SK-N-SH treated with all-trans-retinoic acid at 6 μM for 48 hours (cell line): ENCODE measurements at regions not wholly inside any gene's neighbourhood (a gene's known extent, or its start where the extent isn't known, plus 50 kb on each side); places are given as distances from the start of the nearest gene placed in this dataset.

Experiments
- ATAC-seq: fragments of 200-7000 bp; cut with Tn5 transposase; 3 replicates; pipeline ENCODE4 v1.9.1; 2020; ENCODE audit warnings: mild to moderate bottlenecking, moderate library complexity
- ARNTL ChIP-seq: fragments of 450-650 bp; formaldehyde crosslinking; IDR thresholded peaks from 2 replicates; pipeline ENCODE4 v1.5.0; 2020; ENCODE audit warnings: low read depth, mild to moderate bottlenecking, moderate library complexity, borderline replicate concordance
- BACH2 ChIP-seq: fragments of 250-450 bp; sonication (Bioruptor Pico); IDR thresholded peaks from 2 replicates; pipeline ENCODE4 v1.9.0; 2021; ENCODE audit warnings: mild to moderate bottlenecking, borderline replicate concordance
- GLIS3 ChIP-seq: fragments of 250-450 bp; sonication (Bioruptor Pico); IDR thresholded peaks from 2 replicates; pipeline ENCODE4 v1.5.0; 2020; ENCODE audit warnings: mild to moderate bottlenecking, moderate library complexity
- ISL1 ChIP-seq: fragments of 250-450 bp; sonication (Bioruptor Pico); IDR thresholded peaks from 2 replicates; pipeline ENCODE4 v2.1.2; 2022; ENCODE audit warnings: mild to moderate bottlenecking, moderate library complexity
- OSR1 ChIP-seq: fragments of 250-450 bp; sonication (Bioruptor Pico); IDR thresholded peaks from 2 replicates; pipeline ENCODE4 v1.8.0; 2022; ENCODE audit warnings: moderate library complexity, mild to moderate bottlenecking, inconsistent platforms
- PATZ1 ChIP-seq: fragments of 250-450 bp; sonication (Bioruptor Pico); IDR thresholded peaks from 2 replicates; pipeline ENCODE4 v1.8.0; 2020; ENCODE audit warnings: mild to moderate bottlenecking, moderate library complexity, borderline replicate concordance
- POU6F1 ChIP-seq: fragments of 250-450 bp; sonication (Bioruptor Pico); IDR thresholded peaks from 2 replicates; pipeline ENCODE4 v1.8.0; 2021; ENCODE audit warnings: low read depth, mild to moderate bottlenecking, moderate library complexity, borderline replicate concordance
- PPARA ChIP-seq: fragments of 250-450 bp; sonication (Bioruptor Pico); IDR thresholded peaks from 2 replicates; pipeline ENCODE4 v1.5.0; 2020; ENCODE audit warnings: mild to moderate bottlenecking, borderline replicate concordance
- RARB ChIP-seq: fragments of 250-450 bp; sonication (Bioruptor Pico); IDR thresholded peaks from 2 replicates; pipeline ENCODE4 v1.8.0; 2021; ENCODE audit warnings: mild to moderate bottlenecking, moderate library complexity
- SNAI2 ChIP-seq: fragments of 250-450 bp; sonication (Bioruptor Pico); IDR thresholded peaks from 2 replicates; pipeline ENCODE4 v1.5.0; 2020; ENCODE audit warnings: mild to moderate bottlenecking, moderate library complexity
- TCF4 ChIP-seq: fragments of 250-450 bp; sonication (Bioruptor Pico); IDR thresholded peaks from 2 replicates; pipeline ENCODE4 v1.8.0; 2021; ENCODE audit warnings: mild to moderate bottlenecking, moderate library complexity, borderline replicate concordance
- TOX ChIP-seq: fragments of 250-450 bp; sonication (Bioruptor Pico); IDR thresholded peaks from 2 replicates; pipeline ENCODE4 v1.8.0; 2021; ENCODE audit warnings: mild to moderate bottlenecking, moderate library complexity, borderline replicate concordance
- TSHZ2 ChIP-seq: fragments of 250-450 bp; sonication (Bioruptor Pico); IDR thresholded peaks from 2 replicates; pipeline ENCODE4 v1.5.0; 2020; ENCODE audit warnings: mild to moderate bottlenecking, moderate library complexity
- ZC3H10 ChIP-seq: fragments of 250-450 bp; sonication (Bioruptor Pico); IDR thresholded peaks from 2 replicates; pipeline ENCODE4 v1.5.1; 2021; ENCODE audit warnings: mild to moderate bottlenecking, moderate library complexity
- ZFP3 ChIP-seq: fragments of 250-450 bp; sonication (Bioruptor Pico); IDR thresholded peaks from 2 replicates; pipeline ENCODE4 v1.5.0; 2020; ENCODE audit warnings: mild to moderate bottlenecking, moderate library complexity
- ZFP30 ChIP-seq: fragments of 450-650 bp; formaldehyde crosslinking; IDR thresholded peaks from 2 replicates; pipeline ENCODE4 v1.5.0; 2022; ENCODE audit warnings: mild to moderate bottlenecking, moderate library complexity
- ZNF565 ChIP-seq: fragments of 450-650 bp; formaldehyde crosslinking; conservative IDR thresholded peaks from 2 replicates; pipeline ENCODE4 v1.5.0; 2020; ENCODE audit warnings: low read depth, mild to moderate bottlenecking, moderate library complexity
- ZNF70 ChIP-seq: fragments of 450-650 bp; formaldehyde crosslinking; IDR thresholded peaks from 2 replicates; pipeline ENCODE4 v1.5.0; 2020; ENCODE audit warnings: mild to moderate bottlenecking, moderate library complexity
- ZNF8 ChIP-seq: fragments of 450-650 bp; formaldehyde crosslinking; IDR thresholded peaks from 2 replicates; pipeline ENCODE4 v1.5.0; 2020; ENCODE audit warnings: mild to moderate bottlenecking, moderate library complexity
- TF ChIP-seq, protein P1 (sequence below): fragments of 250-450 bp; sonication (Bioruptor Pico); IDR thresholded peaks from 2 replicates; pipeline ENCODE4 v1.5.1; 2021; ENCODE audit warnings: mild to moderate bottlenecking, moderate library complexity
- TF ChIP-seq, protein P2 (sequence below): fragments of 250-450 bp; sonication (Bioruptor Pico); IDR thresholded peaks from 2 replicates; pipeline ENCODE4 v1.5.1; 2020; ENCODE audit warnings: low read depth, mild to moderate bottlenecking, moderate library complexity

- TF ChIP-seq ZC3H10 (CRISPR knock-in tag) (no peak), GLIS3 (CRISPR knock-in tag) (no peak), BACH2 (CRISPR knock-in tag) (no peak), SNAI2 (CRISPR knock-in tag) (no peak), ZNF70 (CRISPR knock-in tag) (no peak), RARB (CRISPR knock-in tag) (no peak), ARNTL (CRISPR knock-in tag) (no peak), ZNF565 (no peak)
- TF ChIP-seq, protein P1, sequence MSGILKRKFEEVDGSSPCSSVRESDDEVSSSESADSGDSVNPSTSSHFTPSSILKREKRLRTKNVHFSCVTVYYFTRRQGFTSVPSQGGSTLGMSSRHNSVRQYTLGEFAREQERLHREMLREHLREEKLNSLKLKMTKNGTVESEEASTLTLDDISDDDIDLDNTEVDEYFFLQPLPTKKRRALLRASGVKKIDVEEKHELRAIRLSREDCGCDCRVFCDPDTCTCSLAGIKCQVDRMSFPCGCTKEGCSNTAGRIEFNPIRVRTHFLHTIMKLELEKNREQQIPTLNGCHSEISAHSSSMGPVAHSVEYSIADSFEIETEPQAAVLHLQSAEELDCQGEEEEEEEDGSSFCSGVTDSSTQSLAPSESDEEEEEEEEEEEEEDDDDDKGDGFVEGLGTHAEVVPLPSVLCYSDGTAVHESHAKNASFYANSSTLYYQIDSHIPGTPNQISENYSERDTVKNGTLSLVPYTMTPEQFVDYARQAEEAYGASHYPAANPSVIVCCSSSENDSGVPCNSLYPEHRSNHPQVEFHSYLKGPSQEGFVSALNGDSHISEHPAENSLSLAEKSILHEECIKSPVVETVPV (CRISPR knock-in tag): no peak
- TF ChIP-seq, protein P2, sequence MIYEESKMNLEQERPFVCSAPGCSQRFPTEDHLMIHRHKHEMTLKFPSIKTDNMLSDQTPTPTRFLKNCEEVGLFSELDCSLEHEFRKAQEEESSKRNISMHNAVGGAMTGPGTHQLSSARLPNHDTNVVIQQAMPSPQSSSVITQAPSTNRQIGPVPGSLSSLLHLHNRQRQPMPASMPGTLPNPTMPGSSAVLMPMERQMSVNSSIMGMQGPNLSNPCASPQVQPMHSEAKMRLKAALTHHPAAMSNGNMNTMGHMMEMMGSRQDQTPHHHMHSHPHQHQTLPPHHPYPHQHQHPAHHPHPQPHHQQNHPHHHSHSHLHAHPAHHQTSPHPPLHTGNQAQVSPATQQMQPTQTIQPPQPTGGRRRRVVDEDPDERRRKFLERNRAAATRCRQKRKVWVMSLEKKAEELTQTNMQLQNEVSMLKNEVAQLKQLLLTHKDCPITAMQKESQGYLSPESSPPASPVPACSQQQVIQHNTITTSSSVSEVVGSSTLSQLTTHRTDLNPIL (CRISPR knock-in tag): no peak
- TF ChIP-seq, all 23 proteins: peak for 0
- no peak for ATAC-seq
Measured at GRCh38 chr5:103404483-103404882, 145.9 kb downstream of the MACIR start.

DNA sequence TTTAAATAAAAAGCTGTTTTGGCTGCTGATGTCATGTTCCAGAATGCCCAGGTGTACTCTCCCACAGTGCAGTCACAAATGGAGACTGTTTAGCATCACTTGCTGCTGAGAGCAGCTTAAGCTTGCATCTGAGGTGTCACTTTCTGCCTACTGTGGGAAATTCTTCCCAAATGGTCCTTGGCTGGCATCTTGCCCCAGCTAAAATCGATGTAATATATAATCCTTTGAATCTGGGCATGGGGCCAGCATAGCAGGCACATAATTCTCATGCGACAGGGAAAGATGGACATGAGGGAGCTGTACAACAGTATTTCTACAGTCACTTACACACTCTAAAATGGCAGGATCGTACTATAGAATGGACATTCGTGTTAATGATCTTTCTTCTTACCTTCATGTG lies 144.3 kb downstream of the MACIR start:
- ATAC-seq: no peak
- TF ChIP-seq ZC3H10 (CRISPR knock-in tag): no peak
- TF ChIP-seq ZFP30 (CRISPR knock-in tag): no peak
- TF ChIP-seq ISL1 (CRISPR knock-in tag): no peak
- no peak for TF ChIP-seq TCF4 (CRISPR knock-in tag)
- no peak for TF ChIP-seq ZNF70 (CRISPR knock-in tag)
- TF ChIP-seq POU6F1 (CRISPR knock-in tag): no peak
- TF ChIP-seq ZNF8 (CRISPR knock-in tag): no peak
- no peak for TF ChIP-seq ZNF565
- TF ChIP-seq BACH2 (CRISPR knock-in tag): no peak
- no peak for TF ChIP-seq ZFP3 (CRISPR knock-in tag)
- no peak for TF ChIP-seq PATZ1 (CRISPR knock-in tag)
- TF ChIP-seq, protein P2 (CRISPR knock-in tag): no peak
- no peak for TF ChIP-seq ARNTL (CRISPR knock-in tag)
- no peak for TF ChIP-seq TOX (CRISPR knock-in tag)

GRCh38 chr5:103397739-103398581 lies 139.4 kb downstream of the MACIR start:
- no peak for TF ChIP-seq ZNF8 (CRISPR knock-in tag)
- TF ChIP-seq GLIS3 (CRISPR knock-in tag): no peak
- no peak for TF ChIP-seq RARB (CRISPR knock-in tag)
- no peak for TF ChIP-seq TSHZ2
- no peak for TF ChIP-seq OSR1 (CRISPR knock-in tag)
- no peak for TF ChIP-seq PPARA
- ATAC-seq: peak; percentile 37; the same call in 2 of the 3 replicates
